ENCODE measurements at regions not wholly inside any gene's neighbourhood (a gene's known extent, or its start where the extent isn't known, plus 50 kb on each side); places are given as distances from the start of the nearest gene placed in this dataset.

DNA sequence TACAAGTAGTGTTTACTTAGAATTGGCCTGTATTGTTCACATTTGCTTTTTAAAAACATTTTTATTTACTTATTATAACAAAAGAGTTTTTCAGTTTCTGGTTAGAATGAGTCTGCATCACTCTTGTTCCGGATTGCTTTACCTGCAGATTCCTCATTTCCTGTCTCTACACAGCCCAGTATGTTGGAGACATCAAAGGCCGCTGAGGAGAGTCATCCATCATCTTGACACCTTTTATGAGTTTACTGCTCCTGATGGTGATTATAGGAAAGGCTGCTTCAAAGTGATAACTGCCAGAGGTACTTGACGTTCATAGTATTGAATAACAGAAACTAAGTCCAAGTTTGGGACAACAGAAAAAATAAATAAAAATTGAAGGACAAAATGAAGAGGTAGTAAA is 490.5 kb upstream of the CA10 start:
- H3K4me1 Mint-ChIP-seq (ENCODE audit: low read depth), result no peaks in the 10 kb centered on the region
- no peak overlapping the region for H3K27ac Mint-ChIP-seq (ENCODE audit: unreplicated experiment)
- TF ChIP-seq, protein P1, sequence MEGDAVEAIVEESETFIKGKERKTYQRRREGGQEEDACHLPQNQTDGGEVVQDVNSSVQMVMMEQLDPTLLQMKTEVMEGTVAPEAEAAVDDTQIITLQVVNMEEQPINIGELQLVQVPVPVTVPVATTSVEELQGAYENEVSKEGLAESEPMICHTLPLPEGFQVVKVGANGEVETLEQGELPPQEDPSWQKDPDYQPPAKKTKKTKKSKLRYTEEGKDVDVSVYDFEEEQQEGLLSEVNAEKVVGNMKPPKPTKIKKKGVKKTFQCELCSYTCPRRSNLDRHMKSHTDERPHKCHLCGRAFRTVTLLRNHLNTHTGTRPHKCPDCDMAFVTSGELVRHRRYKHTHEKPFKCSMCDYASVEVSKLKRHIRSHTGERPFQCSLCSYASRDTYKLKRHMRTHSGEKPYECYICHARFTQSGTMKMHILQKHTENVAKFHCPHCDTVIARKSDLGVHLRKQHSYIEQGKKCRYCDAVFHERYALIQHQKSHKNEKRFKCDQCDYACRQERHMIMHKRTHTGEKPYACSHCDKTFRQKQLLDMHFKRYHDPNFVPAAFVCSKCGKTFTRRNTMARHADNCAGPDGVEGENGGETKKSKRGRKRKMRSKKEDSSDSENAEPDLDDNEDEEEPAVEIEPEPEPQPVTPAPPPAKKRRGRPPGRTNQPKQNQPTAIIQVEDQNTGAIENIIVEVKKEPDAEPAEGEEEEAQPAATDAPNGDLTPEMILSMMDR (IDR thresholded peaks at IDR 0.05), result no peak
- no peak overlapping the region for H3K4me3 Mint-ChIP-seq (ENCODE audit: unreplicated experiment)
- H3K27me3 Mint-ChIP-seq (ENCODE audit: low read depth), result no peaks in the 10 kb centered on the region
- no peaks in the 10 kb centered on the region for H3K9me3 Mint-ChIP-seq (ENCODE audit: low read depth)
- no peak for DNase-seq (ENCODE audit: low spot score)
- H3K36me3 Mint-ChIP-seq (ENCODE audit: low read depth), result no peaks in the 10 kb centered on the region

DNA sequence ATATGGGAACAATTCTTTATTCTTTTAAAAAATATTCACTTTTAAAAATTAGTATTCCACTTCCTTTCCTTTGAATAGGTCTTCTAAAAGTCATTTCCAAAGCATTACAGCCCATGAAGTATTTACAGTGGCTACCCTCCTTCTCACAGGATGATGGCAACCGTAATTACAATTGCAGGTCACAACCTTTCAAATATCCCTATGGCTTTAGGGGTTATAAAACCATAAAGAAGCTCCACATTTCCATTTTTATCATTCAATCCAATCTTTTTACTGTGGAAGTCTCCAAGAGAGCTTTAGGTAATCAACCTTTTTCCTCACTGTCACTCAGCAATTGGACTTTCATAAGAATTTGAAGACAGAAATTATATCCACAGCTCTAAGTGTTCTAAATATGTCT is 488.9 kb upstream of the CA10 start:
- Mint-ChIP-seq H3K4me1 (ENCODE audit: low read depth) (no peaks in the 10 kb centered on the region), H3K27me3 (ENCODE audit: low read depth) (no peaks in the 10 kb centered on the region), H3K27ac (ENCODE audit: unreplicated experiment) (no peak overlapping the region), H3K9me3 (ENCODE audit: low read depth) (no peaks in the 10 kb centered on the region), H3K36me3 (ENCODE audit: low read depth) (no peaks in the 10 kb centered on the region), H3K4me3 (ENCODE audit: unreplicated experiment) (no peak overlapping the region)
- no peak for DNase-seq (ENCODE audit: low spot score)
- TF ChIP-seq, protein P1 (IDR thresholded peaks at IDR 0.05), result no peak

DNA sequence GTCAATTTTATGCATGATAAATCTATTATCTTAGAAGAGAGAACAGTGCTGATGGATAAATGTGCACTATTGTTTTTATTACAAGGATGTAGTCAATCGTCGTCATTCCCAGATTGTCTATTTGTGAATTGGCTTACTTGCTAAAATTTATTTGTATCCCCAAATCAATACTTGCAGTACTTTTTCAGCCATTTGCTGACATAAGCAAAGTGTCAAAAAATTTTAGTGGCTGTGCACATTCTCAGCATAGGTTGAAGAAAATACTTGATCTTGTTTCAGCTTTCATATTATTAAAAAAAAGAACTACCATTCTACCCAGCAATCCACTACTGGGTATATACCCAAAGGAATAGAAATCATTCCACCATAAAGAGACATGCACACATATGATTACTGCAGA is 477.9 kb upstream of the CA10 start:
- Mint-ChIP-seq H3K4me3 (ENCODE audit: unreplicated experiment) (no peak overlapping the region), H3K27ac (ENCODE audit: unreplicated experiment) (no peak overlapping the region), H3K27me3 (ENCODE audit: low read depth) (no peaks in the 10 kb centered on the region), H3K36me3 (ENCODE audit: low read depth) (no peaks in the 10 kb centered on the region), H3K9me3 (ENCODE audit: low read depth) (peaks cover 10% of the 10 kb centered on the region), H3K4me1 (ENCODE audit: low read depth) (no peaks in the 10 kb centered on the region)
- DNase-seq (ENCODE audit: low spot score), result no peak
- TF ChIP-seq, protein P1 (IDR thresholded peaks at IDR 0.05), result no peak

DNA sequence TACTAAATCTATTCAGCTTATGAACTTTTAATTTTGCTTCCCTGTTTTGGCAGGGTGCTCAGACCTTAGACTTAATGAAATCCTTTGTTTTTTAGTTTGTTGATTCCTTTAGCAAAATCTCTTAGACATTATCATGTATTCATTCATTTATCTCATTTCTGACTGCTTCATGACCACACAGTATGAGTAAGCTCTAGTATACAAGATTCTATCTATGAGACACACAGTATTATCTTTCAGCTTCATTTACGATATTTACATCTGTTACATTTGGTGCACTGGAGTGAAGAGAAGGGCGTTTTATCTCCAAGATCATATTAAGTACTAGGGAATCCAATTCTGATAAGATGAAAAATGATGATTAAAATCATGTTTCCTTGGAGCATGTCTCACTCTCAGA is 448.1 kb upstream of the CA10 start:
- Mint-ChIP-seq H3K4me3 (ENCODE audit: unreplicated experiment) (no peak overlapping the region), H3K4me1 (ENCODE audit: low read depth) (no peaks in the 10 kb centered on the region), H3K9me3 (ENCODE audit: low read depth) (peaks cover 3% of the 10 kb centered on the region), H3K27me3 (ENCODE audit: low read depth) (no peaks in the 10 kb centered on the region), H3K36me3 (ENCODE audit: low read depth) (no peaks in the 10 kb centered on the region), H3K27ac (ENCODE audit: unreplicated experiment) (no peak overlapping the region)
- TF ChIP-seq, protein P1 (IDR thresholded peaks at IDR 0.05), result no peak
- no peak for DNase-seq (ENCODE audit: low spot score)

DNA sequence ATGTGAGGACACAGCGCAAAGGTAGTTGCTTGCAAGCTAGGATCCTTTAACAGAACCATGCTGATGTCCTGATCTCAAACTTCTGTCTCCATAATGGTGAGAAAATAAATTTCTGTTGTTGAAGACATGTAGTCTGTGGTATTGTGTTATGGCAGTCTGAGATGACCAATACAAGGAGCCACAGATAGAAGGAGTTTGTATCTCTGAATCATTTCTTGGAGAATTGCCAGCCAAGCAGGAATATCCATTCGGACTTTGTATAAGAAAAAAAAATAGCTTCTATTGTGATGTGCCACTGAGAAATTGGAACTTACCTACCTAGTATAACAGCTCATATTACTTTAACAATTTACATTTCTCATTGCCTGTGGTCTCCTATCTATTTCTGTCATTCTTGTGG is 447.6 kb upstream of the CA10 start:
- Mint-ChIP-seq H3K9me3 (ENCODE audit: low read depth) (peaks cover 3% of the 10 kb centered on the region), H3K27ac (ENCODE audit: unreplicated experiment) (no peak overlapping the region), H3K27me3 (ENCODE audit: low read depth) (no peaks in the 10 kb centered on the region), H3K4me1 (ENCODE audit: low read depth) (no peaks in the 10 kb centered on the region), H3K36me3 (ENCODE audit: low read depth) (no peaks in the 10 kb centered on the region), H3K4me3 (ENCODE audit: unreplicated experiment) (no peak overlapping the region)
- no peak for DNase-seq (ENCODE audit: low spot score)
- TF ChIP-seq, protein P1 (IDR thresholded peaks at IDR 0.05), result no peak

Data from chondrocyte (in vitro differentiated cells).